Lower lobe of right lung (tissue), 2 donors: ENCODE measurements at regions not wholly inside any gene's neighbourhood (a gene's known extent, or its start where the extent isn't known, plus 50 kb on each side); places are given as distances from the start of the nearest gene placed in this dataset.

ENCODE experiments used
- ATAC-seq, 2 donors: fragments of 200-7000 bp; cut with Tn5 transposase; one replicate each; pipeline ENCODE4 v1.9.1; 2020 to 2022; ENCODE audit warnings: mild to moderate bottlenecking in 2 of 2, moderate library complexity in 2 of 2
- DNase-seq: peaks from one replicate; pipeline ENCODE4 v3.0.0-alpha.2; 2020
- H3K27ac ChIP-seq: fragments of 200-600 bp; one replicate; pipeline ENCODE4 v1.8.0; 2022
- H3K27me3 ChIP-seq: fragments of 200-600 bp; one replicate; pipeline ENCODE4 v1.8.0; 2022; ENCODE audit warnings: low read depth
- H3K36me3 ChIP-seq: fragments of 200-600 bp; one replicate; pipeline ENCODE4 v1.8.0; 2022; ENCODE audit warnings: mild to moderate bottlenecking
- H3K4me1 ChIP-seq: fragments of 200-600 bp; one replicate; pipeline ENCODE4 v1.8.0; 2022
- H3K4me3 ChIP-seq: fragments of 200-600 bp; one replicate; pipeline ENCODE4 v1.8.0; 2022; ENCODE audit warnings: mild to moderate bottlenecking
- H3K9me3 ChIP-seq: fragments of 200-600 bp; one replicate; pipeline ENCODE4 v1.8.0; 2022
- intact Hi-C: fragments of 100-400 bp; cut with DNase I; formaldehyde crosslinking; loops from one replicate; pipeline ENCODE4 v1.11.0; 2022
- TF ChIP-seq, protein P1 (sequence below): fragments of 200-600 bp; IDR thresholded peaks from one replicate; pipeline ENCODE4 v1.8.0; 2022; ENCODE audit warnings: antibody characterized with exemption, mild to moderate bottlenecking
- donor health status: DM: no; HTN: yes; CAD: no; lungs with severe emphysema.

DNA sequence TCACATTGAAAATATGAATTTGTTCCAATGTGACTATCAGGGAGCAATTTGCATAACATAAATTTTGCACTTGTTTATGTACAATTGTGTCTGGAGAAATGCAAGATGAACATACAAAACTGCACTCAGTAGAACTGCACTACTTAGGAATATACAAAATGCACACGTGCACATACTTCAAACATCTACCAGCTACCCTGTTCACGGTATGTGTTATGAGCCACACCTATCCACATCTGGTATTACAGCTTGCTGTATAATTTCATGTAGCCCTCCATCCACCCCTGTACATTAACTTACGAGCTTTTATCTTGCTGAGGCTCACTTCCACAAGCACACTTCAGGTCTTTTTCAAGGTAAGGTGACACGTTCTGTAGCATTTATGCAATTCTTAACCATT lies 373.5 kb upstream of the ZEB2 start:
- H3K27ac ChIP-seq = no peak overlapping the region
- no peaks in the 10 kb centered on the region for H3K9me3 ChIP-seq
- intact Hi-C loops = no loop called here
- ATAC-seq = no peak
- H3K4me1 ChIP-seq = no peaks in the 10 kb centered on the region
- DNase-seq = no peak
- H3K4me3 ChIP-seq = no peak overlapping the region
- H3K27me3 ChIP-seq = no peaks in the 10 kb centered on the region
- no peaks in the 10 kb centered on the region for H3K36me3 ChIP-seq
- TF ChIP-seq, protein P1, sequence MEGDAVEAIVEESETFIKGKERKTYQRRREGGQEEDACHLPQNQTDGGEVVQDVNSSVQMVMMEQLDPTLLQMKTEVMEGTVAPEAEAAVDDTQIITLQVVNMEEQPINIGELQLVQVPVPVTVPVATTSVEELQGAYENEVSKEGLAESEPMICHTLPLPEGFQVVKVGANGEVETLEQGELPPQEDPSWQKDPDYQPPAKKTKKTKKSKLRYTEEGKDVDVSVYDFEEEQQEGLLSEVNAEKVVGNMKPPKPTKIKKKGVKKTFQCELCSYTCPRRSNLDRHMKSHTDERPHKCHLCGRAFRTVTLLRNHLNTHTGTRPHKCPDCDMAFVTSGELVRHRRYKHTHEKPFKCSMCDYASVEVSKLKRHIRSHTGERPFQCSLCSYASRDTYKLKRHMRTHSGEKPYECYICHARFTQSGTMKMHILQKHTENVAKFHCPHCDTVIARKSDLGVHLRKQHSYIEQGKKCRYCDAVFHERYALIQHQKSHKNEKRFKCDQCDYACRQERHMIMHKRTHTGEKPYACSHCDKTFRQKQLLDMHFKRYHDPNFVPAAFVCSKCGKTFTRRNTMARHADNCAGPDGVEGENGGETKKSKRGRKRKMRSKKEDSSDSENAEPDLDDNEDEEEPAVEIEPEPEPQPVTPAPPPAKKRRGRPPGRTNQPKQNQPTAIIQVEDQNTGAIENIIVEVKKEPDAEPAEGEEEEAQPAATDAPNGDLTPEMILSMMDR = no peak

DNA sequence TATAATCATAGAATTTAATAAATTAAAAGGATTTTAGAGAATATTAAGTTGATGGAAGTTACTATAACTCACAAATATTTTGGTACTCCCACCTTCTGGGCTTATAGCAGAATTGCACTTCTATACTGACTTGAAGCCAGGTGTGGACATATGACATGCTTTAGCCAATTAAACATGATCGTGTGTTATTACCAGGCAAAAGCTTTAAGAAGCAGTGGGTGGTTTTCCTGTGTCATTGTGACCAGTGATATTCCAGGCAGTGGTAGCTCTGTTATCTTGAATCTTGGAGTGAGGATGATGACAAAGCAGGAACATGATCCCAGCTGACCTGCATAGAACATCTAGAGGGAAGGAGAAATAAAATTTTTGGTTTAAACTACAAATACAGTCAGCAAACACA lies 370.9 kb upstream of the ZEB2 start:
- Histone ChIP-seq H3K36me3 (no peaks in the 10 kb centered on the region), H3K4me3 (no peak overlapping the region), H3K27me3 (no peaks in the 10 kb centered on the region), H3K4me1 (no peaks in the 10 kb centered on the region), H3K9me3 (no peaks in the 10 kb centered on the region), H3K27ac (no peak overlapping the region)
- TF ChIP-seq, protein P1 = peak; percentile 24
- intact Hi-C loops = no loop called here
- no peak for ATAC-seq
- no peak for DNase-seq

DNA sequence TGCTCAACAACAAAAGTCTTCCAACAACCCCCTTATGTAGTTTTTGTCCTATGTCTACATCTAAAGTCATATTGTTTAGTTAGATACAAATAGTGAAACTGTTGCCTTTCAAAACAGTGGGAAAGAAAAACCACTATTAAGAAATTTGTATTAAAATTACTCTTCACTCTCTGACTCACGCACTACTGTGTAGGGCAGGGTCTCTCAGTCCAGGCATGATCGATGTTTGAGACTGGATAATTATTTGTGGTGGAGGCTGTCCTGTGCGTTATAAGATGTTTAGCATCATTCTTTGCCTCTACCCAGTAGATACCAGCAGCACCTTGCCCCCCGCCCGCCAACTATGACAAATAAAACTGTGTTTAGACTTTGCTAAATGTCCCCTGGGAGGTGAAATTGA lies 369.4 kb upstream of the ZEB2 start:
- no peaks in the 10 kb centered on the region for H3K4me1 ChIP-seq
- no peaks in the 10 kb centered on the region for H3K36me3 ChIP-seq
- no peak for DNase-seq
- H3K4me3 ChIP-seq = no peak overlapping the region
- intact Hi-C loops = no loop called here
- no peaks in the 10 kb centered on the region for H3K27me3 ChIP-seq
- TF ChIP-seq, protein P1 = no peak
- H3K9me3 ChIP-seq = no peaks in the 10 kb centered on the region
- no peak for ATAC-seq
- H3K27ac ChIP-seq = no peak overlapping the region

DNA sequence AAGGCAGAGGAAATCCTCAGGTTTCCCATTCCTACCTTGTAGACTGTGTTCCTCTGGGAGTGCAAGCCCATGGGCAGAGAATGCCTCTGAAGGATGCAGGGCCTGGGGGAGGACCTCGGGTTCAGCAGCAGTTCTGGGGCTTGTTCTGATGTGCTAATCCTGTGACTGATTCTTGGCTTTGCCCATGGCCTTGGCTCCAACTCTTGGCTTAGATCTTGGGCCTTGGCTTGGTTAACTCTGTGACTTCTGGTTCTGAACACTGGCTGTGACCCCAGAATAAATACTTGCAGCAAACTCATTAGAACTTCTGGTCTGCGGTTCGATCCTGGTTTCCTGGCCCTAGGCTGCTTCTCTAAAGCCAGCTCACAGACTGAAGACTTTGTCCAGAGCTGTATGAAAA lies 366.9 kb upstream of the ZEB2 start:
- Histone ChIP-seq H3K4me3 (no peak overlapping the region), H3K27ac (no peak overlapping the region), H3K9me3 (no peaks in the 10 kb centered on the region), H3K27me3 (no peaks in the 10 kb centered on the region), H3K36me3 (no peaks in the 10 kb centered on the region), H3K4me1 (no peaks in the 10 kb centered on the region)
- TF ChIP-seq, protein P1 = no peak
- ATAC-seq (peak; percentile 28 to 61), DNase-seq (no peak)
- intact Hi-C loops = no loop called here

DNA sequence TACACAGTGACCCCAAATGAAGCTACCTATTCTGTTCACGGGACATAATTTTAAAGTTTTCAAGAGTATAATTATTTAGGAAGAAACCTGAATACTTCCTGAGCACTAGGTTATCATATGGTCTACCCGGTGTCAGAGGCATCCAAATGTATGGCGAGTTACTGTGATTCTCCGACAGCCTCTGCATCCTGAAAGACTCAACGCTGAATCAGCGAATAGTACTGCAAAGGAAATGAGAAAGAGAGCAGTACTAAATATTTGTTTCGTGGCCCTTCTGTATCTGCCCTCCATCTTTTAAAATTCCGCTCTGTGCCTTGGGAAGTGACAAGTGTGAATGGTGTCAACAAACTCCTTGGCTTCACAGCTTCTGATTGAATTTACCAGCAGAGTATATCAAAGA lies 358.0 kb upstream of the ZEB2 start:
- TF ChIP-seq, protein P1 = no peak
- H3K4me3 ChIP-seq = no peak overlapping the region
- no peaks in the 10 kb centered on the region for H3K9me3 ChIP-seq
- DNase-seq (no peak), ATAC-seq (no peak)
- H3K36me3 ChIP-seq = no peaks in the 10 kb centered on the region
- no peaks in the 10 kb centered on the region for H3K4me1 ChIP-seq
- intact Hi-C loops = no loop called here
- H3K27me3 ChIP-seq = no peaks in the 10 kb centered on the region
- H3K27ac ChIP-seq = no peak overlapping the region

DNA sequence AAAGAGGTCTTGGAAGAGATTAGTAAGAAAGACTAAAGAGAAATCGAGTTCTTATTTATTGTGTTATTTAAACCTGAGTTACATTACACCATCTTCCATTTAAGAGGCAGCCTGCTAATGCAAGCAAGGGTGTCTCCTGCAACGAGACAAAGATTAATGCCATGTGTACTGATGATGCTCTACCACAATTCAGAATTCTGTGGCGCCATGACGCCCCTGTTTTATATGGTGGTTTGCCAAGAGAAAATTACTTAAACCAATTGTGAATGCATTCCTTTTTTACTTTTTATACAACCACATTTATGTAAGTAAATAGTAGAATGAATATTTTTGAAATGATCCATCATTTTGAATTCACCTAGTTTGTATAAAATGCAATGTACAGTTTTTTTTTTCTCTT lies 356.1 kb upstream of the ZEB2 start:
- Histone ChIP-seq H3K27ac (no peak overlapping the region), H3K36me3 (no peaks in the 10 kb centered on the region), H3K9me3 (no peaks in the 10 kb centered on the region), H3K4me3 (no peak overlapping the region), H3K27me3 (no peaks in the 10 kb centered on the region), H3K4me1 (no peaks in the 10 kb centered on the region)
- no peak for ATAC-seq
- TF ChIP-seq, protein P1 = no peak
- DNase-seq = no peak
- intact Hi-C loops = no loop called here
